Dermis microvascular lymphatic vessel endothelial cell (primary cell): ENCODE measurements at regions not wholly inside any gene's neighbourhood (a gene's known extent, or its start where the extent isn't known, plus 50 kb on each side); places are given as distances from the start of the nearest gene placed in this dataset.
"Not testable (repeated sequence)": the region's sequence is repeated elsewhere in the genome, so short reads cannot be mapped to it uniquely, and the experiment has no call there.

ENCODE experiments used
- DNase-seq, 2 donors: peaks; one replicate each; pipeline versions ENCODE4 v3.0.0 to v3.0.0-alpha.2; 2010; ENCODE audit warnings: low read depth in 2 of 2

DNA sequence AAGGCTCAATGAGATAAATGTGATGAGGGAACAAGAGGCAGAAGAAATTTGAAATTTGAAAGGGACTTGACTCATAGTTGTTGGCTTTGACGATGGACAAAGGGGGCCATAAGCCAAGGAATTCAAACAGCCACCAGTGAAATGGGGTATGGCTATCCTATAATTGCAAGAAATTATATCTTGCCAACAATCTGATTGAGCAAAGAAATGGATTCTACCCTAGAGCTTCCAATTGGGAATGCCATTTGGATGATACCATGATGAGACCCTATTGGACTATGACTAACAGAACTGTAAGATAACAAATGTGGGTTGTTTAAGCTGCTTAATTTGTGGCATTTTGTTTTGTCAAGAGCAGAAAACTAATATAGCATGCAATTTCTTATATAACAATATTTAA is 270.1 kb upstream of the ARSJ start:
- no peak for DNase-seq

DNA sequence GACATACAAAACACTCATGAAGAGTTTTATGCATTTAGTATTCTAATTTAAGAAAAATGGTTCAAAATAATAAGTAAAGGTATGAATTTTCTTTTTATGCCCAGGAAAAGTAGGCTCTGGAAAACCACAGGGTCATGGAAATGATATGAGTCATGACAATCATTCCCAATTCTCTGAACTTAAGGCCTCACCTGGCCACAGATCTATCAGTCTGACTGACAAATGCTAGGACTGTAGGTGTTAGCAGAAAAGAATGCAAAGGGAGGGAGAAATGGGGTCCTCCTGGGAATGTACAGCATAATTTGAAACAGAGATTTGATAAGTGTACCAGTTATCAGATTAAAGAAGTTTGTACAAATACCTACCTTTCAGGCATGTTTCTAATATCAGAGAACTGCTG is 270.5 kb upstream of the ARSJ start:
- no peak for DNase-seq

DNA sequence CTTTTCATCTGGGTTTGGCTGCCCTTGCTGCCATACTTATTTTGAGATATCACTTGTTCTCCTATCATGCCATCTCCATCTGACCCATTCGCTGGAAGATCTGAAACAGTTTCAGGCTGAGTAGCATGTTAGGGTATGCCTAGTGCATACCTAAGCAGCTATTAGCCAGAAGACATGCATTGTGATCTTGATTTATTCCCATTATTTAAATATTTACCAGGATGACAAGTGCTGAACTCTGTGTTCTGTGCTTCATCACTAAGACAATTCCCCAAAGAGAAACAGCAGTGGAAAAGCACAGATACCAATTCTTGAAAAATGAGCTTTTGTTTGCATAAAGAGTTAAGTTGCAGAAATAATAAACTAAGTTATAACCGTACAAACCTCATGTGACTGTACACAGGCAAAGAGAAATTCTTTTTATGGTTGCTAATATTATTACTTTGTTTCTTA is 271.0 kb upstream of the ARSJ start:
- no peak for DNase-seq

DNA sequence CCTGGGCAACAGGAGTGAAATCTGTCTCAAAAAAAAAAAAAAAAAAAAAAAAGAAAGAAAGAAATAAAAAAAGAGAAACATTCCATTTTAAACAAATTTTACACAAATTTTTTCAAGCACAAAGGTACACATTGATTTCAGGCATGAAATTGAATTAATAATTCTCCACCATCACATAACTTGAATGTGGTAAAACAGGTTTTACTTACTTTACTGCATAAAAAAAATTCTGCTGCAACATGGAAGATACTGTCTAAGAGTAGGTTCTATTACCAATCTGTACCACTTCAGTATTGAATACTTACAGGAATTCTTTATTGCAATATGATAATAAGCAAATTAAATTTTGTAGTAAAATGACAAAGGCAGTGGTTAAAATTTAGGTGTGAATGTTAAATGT is 271.6 kb upstream of the ARSJ start:
- DNase-seq: no peak

DNA sequence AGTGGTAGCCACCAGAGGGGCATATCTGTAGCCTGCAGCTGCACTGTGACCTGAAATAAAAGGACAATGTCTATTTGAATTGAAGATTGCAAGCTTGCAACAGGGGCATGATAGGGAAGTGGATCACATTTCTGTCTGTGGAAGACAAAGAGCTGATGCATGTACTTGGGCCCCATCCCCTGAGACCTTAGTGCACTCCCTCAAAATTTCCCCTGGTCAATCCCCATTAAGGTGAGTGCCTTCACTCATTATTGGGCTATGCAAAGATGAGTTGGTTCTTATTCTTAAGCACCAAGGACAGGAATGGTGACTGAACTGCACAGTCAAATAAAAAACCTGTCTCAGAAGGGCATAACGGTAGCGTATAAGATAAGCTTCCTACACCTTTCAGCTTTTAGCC is 273.1 kb upstream of the ARSJ start:
- no peak for DNase-seq

DNA sequence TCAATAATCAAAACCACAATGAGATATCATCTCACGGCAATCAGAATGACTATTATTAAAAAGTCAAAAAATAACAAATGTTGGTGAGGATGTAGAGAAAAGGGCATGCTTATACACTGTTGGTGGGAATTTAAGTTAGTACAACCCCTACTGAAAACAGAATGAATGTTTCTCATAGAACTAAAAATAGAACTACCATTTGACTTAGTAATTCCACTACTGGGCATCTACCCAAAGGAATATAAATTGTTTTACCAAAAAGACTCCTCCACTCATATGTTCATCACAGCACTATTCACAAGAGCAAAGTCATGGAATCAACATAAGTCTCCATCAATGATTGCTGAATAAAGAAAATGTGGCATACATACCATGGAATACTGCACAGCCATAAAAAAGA is 278.1 kb upstream of the ARSJ start:
- no peak for DNase-seq

DNA sequence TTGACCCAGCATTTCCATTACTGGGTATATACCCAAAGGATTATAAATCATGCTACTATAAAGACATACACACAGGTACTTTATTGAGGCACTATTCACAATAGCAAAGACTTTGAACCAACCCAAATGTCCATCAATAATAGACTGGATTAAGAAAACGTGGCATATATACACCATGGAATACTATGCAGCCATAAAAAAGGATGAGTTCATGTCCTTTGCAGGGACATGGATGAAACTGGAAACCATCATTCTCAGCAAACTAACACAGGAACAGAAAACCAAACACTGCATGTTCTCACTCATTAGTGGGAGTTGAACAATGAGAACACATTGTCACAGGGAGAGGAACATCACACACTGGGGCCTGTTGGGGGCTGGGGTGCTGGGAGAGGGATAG is 283.0 kb upstream of the ARSJ start:
- not testable (repeated sequence) for DNase-seq

DNA sequence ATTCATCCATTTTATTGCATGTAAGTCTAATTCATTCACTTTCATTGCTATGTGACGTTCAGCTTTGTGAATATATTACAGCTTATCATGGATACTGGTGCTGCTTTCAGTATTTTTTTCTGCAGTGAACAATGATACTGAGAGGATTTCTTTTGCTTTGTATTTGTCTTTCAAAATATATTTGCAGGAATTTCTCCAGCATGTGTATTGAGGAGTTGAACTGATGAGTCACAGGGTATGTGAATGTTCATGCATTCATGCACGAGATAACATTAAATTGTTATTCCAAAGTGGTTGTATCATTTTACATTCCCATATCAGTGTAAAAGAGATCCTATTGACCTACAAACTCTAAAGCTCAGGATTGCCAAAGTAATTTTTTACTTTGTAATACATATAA is 283.8 kb upstream of the ARSJ start:
- peak in 1 of 2 donors; percentile 63 for DNase-seq

DNA sequence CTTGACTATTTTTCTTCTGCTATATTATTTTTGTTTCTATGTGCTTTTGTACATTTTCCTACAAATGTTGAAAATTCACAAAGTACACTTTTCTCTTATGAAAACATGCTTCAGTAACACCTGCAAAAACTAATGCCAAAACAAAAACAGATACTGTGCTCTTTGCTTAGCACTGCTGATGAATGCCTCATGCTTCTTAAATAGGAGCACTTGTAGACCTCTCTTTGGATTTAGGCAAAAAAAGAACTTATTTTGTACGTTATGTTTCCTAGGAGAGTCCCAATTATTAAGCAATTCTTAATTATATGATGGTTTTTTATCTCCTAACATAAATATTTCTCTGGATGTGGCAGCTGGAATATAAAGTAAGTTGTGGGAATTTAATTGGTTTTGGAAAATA is 285.0 kb upstream of the ARSJ start:
- no peak for DNase-seq

DNA sequence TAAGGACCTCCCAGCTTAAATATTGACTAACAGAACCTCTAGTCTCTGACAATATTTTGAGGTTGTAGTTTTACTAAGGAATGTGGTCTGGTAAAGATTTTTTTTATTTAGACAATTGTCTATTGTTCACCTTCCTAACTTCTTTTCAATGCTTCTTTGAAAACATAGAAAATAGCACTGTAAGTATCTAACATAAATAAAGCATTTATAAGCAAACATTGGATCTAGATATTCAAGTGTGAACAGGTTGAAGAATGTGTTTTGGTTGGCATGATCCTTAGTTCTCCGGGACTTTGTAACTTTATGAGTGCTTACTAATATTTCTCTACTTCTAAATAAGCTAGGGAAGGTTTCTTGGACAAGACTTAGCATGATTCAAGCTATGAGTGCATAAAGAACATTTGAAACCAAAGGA is 285.4 kb upstream of the ARSJ start:
- peak in 1 of 2 donors; percentile 34 for DNase-seq

DNA sequence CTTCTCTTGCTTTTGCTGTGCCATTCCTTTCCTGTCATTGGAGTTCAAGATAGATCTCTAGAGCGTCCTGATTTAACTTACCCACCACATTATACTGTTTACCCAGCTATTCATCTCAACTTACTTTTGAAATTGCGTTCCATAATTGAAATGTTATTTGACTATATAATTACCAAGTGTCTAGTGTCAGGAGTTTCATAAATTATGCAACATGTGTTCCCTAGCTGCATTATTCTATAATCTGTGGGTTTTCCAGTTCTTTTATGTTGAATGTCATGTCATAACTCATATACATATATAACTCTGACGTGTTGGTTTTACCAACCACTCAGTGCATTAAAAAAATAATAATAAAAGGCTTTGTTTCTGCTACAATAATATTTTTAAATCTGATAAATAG is 285.9 kb upstream of the ARSJ start:
- no peak for DNase-seq

DNA sequence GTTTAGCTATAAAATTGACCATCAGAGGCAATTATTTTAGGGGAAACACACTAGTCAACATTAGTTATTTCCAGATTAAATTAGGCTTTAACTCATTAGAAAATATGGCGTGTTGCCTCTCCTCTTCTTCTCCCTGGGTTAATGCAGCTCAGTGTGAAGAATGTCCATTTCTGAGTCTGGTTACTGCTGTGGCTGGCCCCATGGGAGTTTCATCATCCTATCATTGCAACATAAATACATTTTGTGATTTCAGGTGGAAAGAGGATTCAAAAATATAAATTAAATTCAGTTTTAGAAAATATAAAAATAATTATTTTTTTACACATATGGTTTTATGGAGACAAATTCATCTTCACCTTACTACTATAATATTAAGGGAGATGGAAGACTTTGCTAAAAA is 288.5 kb upstream of the ARSJ start:
- no peak for DNase-seq

DNA sequence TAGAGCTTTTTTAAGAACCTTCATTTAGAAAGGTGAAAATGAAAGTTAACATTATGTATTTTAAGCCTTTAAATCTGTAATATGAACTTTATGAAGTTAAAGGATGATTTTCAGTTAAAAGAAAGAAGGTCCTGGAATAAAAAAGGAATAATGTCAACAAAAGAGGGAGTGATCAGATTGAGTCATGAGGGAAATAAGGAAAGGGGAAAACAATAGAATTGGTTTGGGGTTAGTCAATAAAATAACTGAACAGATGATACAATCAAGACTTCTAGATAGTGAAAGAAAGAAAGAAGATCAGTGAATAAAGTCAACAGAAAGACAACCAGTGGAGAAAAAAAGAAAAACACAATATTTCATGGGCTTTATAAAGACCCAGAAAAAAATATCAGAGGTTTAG is 291.6 kb upstream of the ARSJ start:
- peak in 1 of 2 donors; percentile 32 for DNase-seq

DNA sequence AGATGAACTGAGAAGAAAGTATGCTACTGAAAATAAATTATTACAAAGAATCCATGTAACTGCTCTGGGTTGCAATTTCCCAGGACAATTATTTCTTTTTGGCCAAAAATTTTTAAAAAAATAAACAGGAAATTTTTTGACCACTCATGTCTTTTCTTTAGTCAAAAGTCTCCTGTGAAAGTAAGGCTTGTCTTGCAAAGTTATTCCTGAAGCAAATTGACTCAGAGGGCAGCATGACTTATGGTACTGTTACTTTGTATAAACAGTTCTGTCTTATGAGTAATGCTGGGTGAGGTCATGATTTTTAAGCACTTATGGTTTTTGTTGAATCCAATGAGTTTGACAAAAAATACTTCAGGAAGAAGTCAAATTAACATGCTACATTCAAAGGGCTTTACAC is 292.8 kb upstream of the ARSJ start:
- DNase-seq: peak in 1 of 2 donors; percentile 85

DNA sequence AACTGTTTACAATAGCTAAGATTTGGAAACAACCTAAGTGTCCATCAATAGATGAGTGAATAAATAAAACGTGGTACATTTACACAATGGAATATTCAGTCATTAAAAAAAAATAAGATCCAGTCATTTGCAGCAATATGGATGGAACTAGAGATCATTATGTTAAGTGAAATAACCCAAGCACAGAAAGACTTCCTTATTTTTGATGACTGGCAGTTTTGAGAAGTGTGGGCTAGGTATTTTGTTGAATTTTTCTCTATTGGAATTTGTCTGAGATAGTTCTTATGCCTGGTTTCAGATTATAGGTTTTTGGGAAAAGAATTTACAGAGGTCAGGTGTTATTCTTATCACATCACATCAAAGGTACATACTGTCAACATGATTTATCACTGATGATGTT is 293.8 kb upstream of the ARSJ start:
- DNase-seq: no peak

DNA sequence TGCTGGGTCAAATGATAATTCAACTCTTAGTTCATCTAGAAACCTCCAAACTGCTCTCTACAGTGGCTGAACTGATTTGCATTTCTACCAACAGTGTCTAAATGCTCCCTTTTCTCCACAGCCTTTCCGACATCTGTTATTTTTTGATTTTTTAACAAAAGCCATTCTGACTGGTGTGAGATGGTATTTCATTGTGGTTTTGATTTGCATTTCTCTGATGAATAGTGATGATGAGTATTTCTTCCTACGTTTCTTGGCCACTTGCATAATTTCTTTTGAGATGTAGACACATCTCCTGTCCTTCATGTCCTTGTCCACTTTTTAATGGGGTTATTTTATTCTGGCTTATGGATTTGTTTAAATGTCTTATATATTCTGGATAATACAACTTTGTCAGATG is 298.2 kb upstream of the ARSJ start:
- DNase-seq: no peak

DNA sequence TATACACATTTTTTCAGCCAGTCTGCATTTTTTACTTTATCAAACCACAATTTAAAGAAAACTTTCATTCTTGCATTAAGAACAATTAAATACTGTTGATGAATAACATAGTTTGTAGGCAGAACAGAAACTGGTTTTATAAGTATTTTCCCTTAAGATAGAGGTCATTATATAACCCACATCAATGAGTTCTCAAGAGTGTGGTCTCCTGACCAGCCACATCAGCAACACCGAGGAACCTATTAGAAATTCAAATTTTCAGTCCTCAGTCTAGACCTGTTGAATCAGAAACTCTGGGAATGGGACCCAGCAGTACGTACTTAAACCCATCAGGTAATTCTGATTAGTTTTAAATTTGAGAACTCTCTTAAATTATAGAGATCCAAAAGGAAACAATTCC is 299.6 kb upstream of the ARSJ start:
- no peak for DNase-seq

DNA sequence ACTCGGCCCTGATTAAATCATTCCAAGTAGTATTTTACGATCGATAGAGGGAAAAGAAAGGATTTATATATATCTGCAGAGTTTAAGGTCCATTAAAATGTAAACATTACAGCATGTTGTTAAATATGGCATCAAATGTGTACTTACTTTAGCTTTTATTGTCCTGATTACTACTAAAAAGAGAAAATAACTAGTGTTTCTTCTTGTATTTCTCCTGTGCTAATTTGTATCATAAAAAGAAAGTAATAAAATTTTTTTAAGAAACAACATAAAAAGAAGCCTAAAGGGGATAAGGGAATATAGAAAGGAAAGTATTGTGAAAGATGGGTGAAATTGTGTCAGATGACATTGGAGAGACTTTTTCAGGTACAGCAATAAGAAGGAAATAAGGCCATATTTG is 300.3 kb upstream of the ARSJ start:
- DNase-seq: no peak

DNA sequence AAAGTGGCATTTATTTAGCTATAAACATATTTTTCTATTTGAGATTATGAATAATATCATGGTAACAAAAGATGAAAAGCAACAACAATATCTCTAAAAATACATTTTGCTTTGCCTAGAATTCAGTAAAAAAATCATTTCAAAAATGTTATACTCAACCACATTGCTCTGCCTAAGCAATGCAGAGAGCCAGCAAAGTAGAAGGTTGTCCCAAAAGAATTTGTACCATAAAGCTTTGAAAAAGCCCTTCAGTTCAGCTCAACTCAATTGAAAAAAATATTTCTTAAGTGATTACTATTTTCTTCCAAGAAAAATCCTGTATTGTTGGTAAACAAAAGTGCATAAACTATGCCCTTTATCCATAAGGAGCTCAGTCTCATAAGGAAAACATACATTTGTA is 301.2 kb upstream of the ARSJ start:
- DNase-seq: no peak

DNA sequence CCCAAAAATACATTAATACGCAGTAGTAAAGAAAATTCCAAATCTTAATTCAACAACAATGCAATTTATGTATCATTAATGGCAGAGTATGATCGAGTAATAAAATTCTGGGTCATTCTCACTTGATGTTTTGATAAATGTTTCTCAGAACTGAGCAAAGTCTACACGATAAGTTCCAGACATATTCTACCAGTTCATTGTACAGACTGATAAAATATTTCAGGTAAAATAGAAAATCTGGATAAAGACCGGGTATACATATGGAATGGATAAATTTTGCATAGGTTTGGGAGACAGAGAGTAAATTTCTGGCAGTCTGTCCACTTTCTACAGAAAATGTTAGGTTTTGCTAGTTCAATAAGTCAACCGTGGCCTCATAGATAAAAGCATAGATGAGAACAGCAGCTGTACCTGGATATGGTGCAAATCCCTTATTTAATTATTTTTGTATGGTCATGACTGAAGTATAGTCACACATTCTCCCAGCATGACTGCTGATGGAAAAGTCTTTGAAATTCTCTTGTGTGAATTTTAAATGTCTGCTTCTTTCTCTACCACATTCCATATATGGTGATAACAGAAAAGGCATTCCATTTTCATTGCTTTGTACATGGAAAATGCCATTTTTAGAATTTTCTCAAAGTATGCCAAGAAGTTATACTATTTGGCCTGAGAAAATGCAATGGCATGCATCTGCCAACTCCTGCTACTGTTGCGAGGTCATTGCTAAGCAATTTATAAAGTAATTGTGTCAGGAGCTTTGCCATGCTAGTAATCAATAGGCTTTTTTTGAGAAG is 301.9 kb upstream of the ARSJ start:
- no peak for DNase-seq

DNA sequence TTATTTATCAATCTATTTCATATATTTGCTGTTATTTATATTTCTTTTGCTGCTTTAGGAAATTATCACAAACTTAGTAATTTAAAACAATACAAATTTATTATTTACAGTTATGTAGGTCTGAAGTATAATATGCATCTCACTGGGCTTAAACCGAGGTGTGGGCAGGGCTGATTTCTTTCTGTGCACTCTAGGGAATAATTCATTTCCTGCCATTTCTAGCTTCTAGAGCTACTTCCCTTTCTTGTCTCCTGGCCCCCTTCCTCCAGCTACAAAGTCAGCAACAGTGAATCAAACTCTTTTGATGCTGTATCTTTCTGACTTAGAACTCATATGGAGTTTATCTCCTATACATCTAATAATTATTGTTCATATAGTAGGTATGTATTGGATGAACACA is 303.5 kb upstream of the ARSJ start:
- no peak for DNase-seq

DNA sequence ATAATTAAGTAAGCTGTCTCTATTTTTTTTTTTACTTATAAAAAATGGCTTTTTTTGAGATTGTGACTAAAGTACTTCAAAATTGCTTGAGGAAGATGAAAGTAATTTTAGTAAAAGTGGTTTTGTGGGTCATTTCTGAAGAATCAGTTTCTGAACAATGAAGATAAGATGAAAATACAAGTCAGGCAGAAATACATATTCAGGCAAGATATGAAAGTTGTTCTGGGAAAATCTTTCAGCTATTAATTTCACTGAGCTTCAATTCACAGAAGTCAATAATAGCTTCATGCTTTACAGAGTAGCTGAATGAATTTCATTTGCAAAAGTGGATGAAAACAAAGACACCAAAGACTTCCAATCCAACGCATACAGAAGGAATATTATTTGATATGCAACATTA is 305.2 kb upstream of the ARSJ start:
- DNase-seq: no peak

DNA sequence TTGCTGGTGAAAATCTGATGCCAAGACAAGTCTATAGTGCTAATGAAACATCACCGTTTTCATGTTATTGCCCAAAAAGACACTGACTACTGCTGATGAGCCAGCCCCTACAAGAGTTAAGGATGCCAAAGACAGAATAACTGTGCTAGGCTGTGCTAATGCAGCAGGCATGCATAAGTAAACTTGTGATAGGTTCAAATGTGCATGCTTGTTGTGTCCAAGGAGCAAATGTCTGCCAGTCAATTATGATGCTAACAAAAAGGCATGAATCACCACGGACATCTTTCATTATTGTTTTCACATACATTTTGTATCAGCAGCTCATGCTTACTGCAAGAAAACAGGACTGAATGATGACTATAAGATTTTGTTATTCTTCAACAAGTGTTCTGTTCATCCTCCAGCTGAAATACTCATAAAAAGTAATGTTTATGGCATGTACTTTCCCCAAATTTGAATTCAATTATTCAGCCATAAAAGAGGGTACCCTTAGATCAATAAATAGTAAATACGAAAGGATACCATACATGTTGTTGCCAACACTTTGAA is 306.9 kb upstream of the ARSJ start:
- DNase-seq: no peak
